CD14-positive monocyte (primary cell): ENCODE measurements at regions not wholly inside any gene's neighbourhood (a gene's known extent, or its start where the extent isn't known, plus 50 kb on each side); places are given as distances from the start of the nearest gene placed in this dataset.

Experiments used
- DNase-seq, 3 donors: peaks; one replicate each; pipeline ENCODE4 v3.0.0-alpha.2; 2011 to 2022
- H2AFZ ChIP-seq: 2 replicates; pipeline ENCODE4 v1.6.0; 2012; ENCODE audit warnings: mild to moderate bottlenecking, low read depth, low read length, inconsistent platforms; ENCODE audit not compliant: insufficient read depth, poor library complexity, severe bottlenecking
- H3K27ac ChIP-seq, 2 donors: 1 replicate in 1 of 2; 2 replicates in 1 of 2; pipeline ENCODE4 v1.5.1; 2012 to 2013; ENCODE audit warnings: low read length in 2 of 2, control low read depth in 1 of 2, inconsistent platforms in 1 of 2, low read depth in 1 of 2, mild to moderate bottlenecking in 1 of 2
- H3K27me3 ChIP-seq, 2 donors: one replicate each; pipeline versions ENCODE4 v1.6.0 to v1.6.1; 2011 to 2013; ENCODE audit warnings: low read length in 2 of 2; ENCODE audit not compliant: control insufficient read depth in 2 of 2, insufficient read depth in 2 of 2
- H3K36me3 ChIP-seq, 2 donors: replicated peaks in 1 of 2; 1 replicate in 1 of 2; 2 replicates in 1 of 2; pipeline versions ENCODE4 v1.5.1 to v1.6.1; 2012 to 2013; ENCODE audit warnings: low read length in 2 of 2, control low read depth in 1 of 2, inconsistent platforms in 1 of 2, mild to moderate bottlenecking in 1 of 2; ENCODE audit not compliant: insufficient read depth in 2 of 2, control insufficient read depth in 1 of 2
- H3K4me1 ChIP-seq, 2 donors: 1 replicate in 1 of 2; 2 replicates in 1 of 2; pipeline versions ENCODE4 v1.5.1 to v1.6.1; 2012 to 2013; ENCODE audit warnings: low read length in 2 of 2, control low read depth in 1 of 2, inconsistent platforms in 1 of 2, mild to moderate bottlenecking in 1 of 2, moderate library complexity in 1 of 2; ENCODE audit not compliant: insufficient read depth in 2 of 2, control insufficient read depth in 1 of 2
- H3K4me2 ChIP-seq: replicated peaks from 2 replicates; pipeline ENCODE3; 2012; ENCODE audit warnings: low read length, moderate library complexity, mild to moderate bottlenecking; ENCODE audit not compliant: poor library complexity, severe bottlenecking; ENCODE audit errors: extremely low read depth
- H3K4me3 ChIP-seq, 3 experiments: fragments of 200-600 bp in 1 of 3; sonication (generic) in 1 of 3; replicated peaks in 1 of 3; 1 replicate in 2 of 3; 2 replicates in 1 of 3; pipeline ENCODE4 v1.5.1; 2011 to 2013; ENCODE audit warnings: low read length in 3 of 3, mild to moderate bottlenecking in 3 of 3, control low read depth in 2 of 3, low read depth in 2 of 3, inconsistent platforms in 1 of 3, moderate library complexity in 1 of 3
- H3K79me2 ChIP-seq: 2 replicates; pipeline ENCODE4 v1.6.0; 2012; ENCODE audit warnings: mild to moderate bottlenecking, control low read depth, inconsistent platforms, low read length, moderate library complexity; ENCODE audit not compliant: insufficient read depth
- H3K9ac ChIP-seq: 2 replicates; pipeline ENCODE4 v1.6.0; 2017; ENCODE audit warnings: low read length, mild to moderate bottlenecking; ENCODE audit not compliant: insufficient read depth, poor library complexity, severe bottlenecking
- H3K9me3 ChIP-seq, 2 donors: replicated peaks in 1 of 2; 1 replicate in 1 of 2; 2 replicates in 1 of 2; pipeline versions ENCODE4 v1.5.1 to v1.6.1; 2012 to 2013; ENCODE audit warnings: low read length in 2 of 2, control low read depth in 1 of 2; ENCODE audit not compliant: control insufficient read depth in 1 of 2, insufficient read depth in 1 of 2
- H4K20me1 ChIP-seq: 2 replicates; pipeline ENCODE4 v1.6.0; 2012; ENCODE audit warnings: mild to moderate bottlenecking, low read length, control low read depth, moderate library complexity; ENCODE audit not compliant: insufficient read depth
- H3K27ac Mint-ChIP-seq, 7 donors: one replicate each; pipeline ENCODE4 v1.8.0; 2020; ENCODE audit warnings: mild to moderate bottlenecking in 7 of 7, mixed read lengths in 7 of 7, moderate library complexity in 6 of 7, inconsistent platforms in 2 of 7
- H3K27me3 Mint-ChIP-seq, 3 donors: one replicate each; pipeline ENCODE4 v1.8.0; 2021 to 2022; ENCODE audit warnings: low read depth in 3 of 3, mild to moderate bottlenecking in 3 of 3, mixed read lengths in 3 of 3, moderate library complexity in 3 of 3, inconsistent platforms in 1 of 3
- H3K36me3 Mint-ChIP-seq, 2 donors: one replicate each; pipeline ENCODE4 v1.8.0; 2020; ENCODE audit warnings: mixed read lengths in 2 of 2, inconsistent platforms in 1 of 2, mild to moderate bottlenecking in 1 of 2
- H3K4me1 Mint-ChIP-seq: one replicate; pipeline ENCODE4 v1.8.0; 2020; ENCODE audit warnings: mild to moderate bottlenecking, mixed read lengths
- H3K4me3 Mint-ChIP-seq, 2 donors: one replicate each; pipeline ENCODE4 v1.8.0; 2020; ENCODE audit warnings: mild to moderate bottlenecking in 2 of 2, mixed read lengths in 2 of 2, moderate library complexity in 1 of 2
- H3K9me3 Mint-ChIP-seq, 7 donors: one replicate each; pipeline ENCODE4 v1.8.0; 2020 to 2022; ENCODE audit warnings: mixed read lengths in 7 of 7, mild to moderate bottlenecking in 6 of 7, moderate library complexity in 6 of 7, inconsistent platforms in 2 of 7
- WGBS: methylation state at CpG from one replicate; pipeline ENCODE4 v1.1.5; 2013; ENCODE audit warnings: missing lambda C conversion rate; ENCODE audit not compliant: insufficient coverage; 5-methylcytosine and 5-hydroxymethylcytosine counted together
- intact Hi-C, 2 donors: fragments of 100-400 bp; cut with micrococcal nuclease; formaldehyde crosslinking; loops; one replicate each; pipeline versions ENCODE4 v1.15.0 to v1.15.1; 2023
- TF ChIP-seq, protein P1 (sequence below): fragments of 200-600 bp; IDR thresholded peaks from one replicate; pipeline ENCODE4 v1.8.0; 2022; ENCODE audit warnings: antibody characterized with exemption, mild to moderate bottlenecking

- no peaks in the 10 kb centered on the region for H3K79me2 ChIP-seq
- H3K27ac Mint-ChIP-seq, result no peak overlapping the region
- H3K9ac ChIP-seq, result no peak overlapping the region
- no peak overlapping the region for H3K4me2 ChIP-seq
- no peaks in the 10 kb centered on the region for H3K36me3 Mint-ChIP-seq
- peaks cover 0 to 1% (median 0%) of the 10 kb centered on the region in 3 donors for H3K27me3 Mint-ChIP-seq
- peaks cover 22 to 25% of the 10 kb centered on the region in 2 donors for H3K9me3 ChIP-seq
- WGBS, result 84% methylated on average over 9 of the region's 10 CpGs
- TF ChIP-seq, protein P1, sequence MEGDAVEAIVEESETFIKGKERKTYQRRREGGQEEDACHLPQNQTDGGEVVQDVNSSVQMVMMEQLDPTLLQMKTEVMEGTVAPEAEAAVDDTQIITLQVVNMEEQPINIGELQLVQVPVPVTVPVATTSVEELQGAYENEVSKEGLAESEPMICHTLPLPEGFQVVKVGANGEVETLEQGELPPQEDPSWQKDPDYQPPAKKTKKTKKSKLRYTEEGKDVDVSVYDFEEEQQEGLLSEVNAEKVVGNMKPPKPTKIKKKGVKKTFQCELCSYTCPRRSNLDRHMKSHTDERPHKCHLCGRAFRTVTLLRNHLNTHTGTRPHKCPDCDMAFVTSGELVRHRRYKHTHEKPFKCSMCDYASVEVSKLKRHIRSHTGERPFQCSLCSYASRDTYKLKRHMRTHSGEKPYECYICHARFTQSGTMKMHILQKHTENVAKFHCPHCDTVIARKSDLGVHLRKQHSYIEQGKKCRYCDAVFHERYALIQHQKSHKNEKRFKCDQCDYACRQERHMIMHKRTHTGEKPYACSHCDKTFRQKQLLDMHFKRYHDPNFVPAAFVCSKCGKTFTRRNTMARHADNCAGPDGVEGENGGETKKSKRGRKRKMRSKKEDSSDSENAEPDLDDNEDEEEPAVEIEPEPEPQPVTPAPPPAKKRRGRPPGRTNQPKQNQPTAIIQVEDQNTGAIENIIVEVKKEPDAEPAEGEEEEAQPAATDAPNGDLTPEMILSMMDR, result no peak
- H3K4me1 ChIP-seq, result no peaks in the 10 kb centered on the region
- no peaks in the 10 kb centered on the region for H4K20me1 ChIP-seq
- no peak overlapping the region for H3K4me3 ChIP-seq
- no peak for DNase-seq
- H3K27ac ChIP-seq, result no peak overlapping the region
- H3K4me3 Mint-ChIP-seq, result no peak overlapping the region
- no peaks in the 10 kb centered on the region for H3K36me3 ChIP-seq
- H3K4me1 Mint-ChIP-seq, result no peaks in the 10 kb centered on the region
- intact Hi-C loops, result no loop called here
- H3K27me3 ChIP-seq, result no peaks in the 10 kb centered on the region
- no peak overlapping the region for H2AFZ ChIP-seq
- H3K9me3 Mint-ChIP-seq, result peaks cover 2 to 33% (median 18%) of the 10 kb centered on the region in 7 donors
These were observed 144.6 kb upstream of the MRPS30 start for GRCh38 chr5:44663991-44664710.

DNA sequence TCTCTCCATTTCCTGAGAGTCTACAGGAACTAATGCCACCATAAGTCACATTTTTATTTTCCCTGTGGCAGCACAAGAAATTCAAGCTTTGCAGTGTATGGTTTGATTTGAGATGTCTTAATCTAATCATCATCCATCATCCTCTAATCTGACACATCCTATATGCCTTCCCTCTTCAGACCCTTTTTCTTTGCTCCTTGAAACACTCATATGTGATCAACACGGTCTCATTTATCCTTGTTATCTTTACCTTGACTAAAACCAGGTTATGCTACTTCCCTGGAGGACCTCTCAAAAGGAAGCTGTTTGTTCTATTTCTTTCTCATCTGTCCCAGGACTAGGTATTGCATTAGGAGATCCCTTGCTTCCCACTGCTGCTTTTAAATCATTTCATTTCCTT lies 146.9 kb upstream of the MRPS30 start:
- Histone ChIP-seq H3K27ac (no peak overlapping the region), H4K20me1 (no peaks in the 10 kb centered on the region), H3K4me3 (no peak overlapping the region), H3K9ac (no peak overlapping the region), H3K27me3 (no peaks in the 10 kb centered on the region), H3K36me3 (no peaks in the 10 kb centered on the region), H2AFZ (no peak overlapping the region), H3K9me3 (peaks cover 20 to 23% of the 10 kb centered on the region in 2 donors), H3K4me1 (no peaks in the 10 kb centered on the region), H3K4me2 (no peak overlapping the region), H3K79me2 (no peaks in the 10 kb centered on the region)
- Mint-ChIP-seq H3K4me3 (no peak overlapping the region), H3K9me3 (peaks cover 2 to 26% (median 12%) of the 10 kb centered on the region in 7 donors), H3K27me3 (peaks cover 0 to 1% (median 0%) of the 10 kb centered on the region in 3 donors), H3K36me3 (no peaks in the 10 kb centered on the region), H3K4me1 (no peaks in the 10 kb centered on the region), H3K27ac (no peak overlapping the region)
- no peak for DNase-seq
- TF ChIP-seq, protein P1, result no peak
- intact Hi-C loops, result no loop called here
- WGBS, result 78% methylated on average over 1 of the region's 1 CpG
